ENCODE measurements at regions not wholly inside any gene's neighbourhood (a gene's known extent, or its start where the extent isn't known, plus 50 kb on each side); places are given as distances from the start of the nearest gene placed in this dataset.

DNA sequence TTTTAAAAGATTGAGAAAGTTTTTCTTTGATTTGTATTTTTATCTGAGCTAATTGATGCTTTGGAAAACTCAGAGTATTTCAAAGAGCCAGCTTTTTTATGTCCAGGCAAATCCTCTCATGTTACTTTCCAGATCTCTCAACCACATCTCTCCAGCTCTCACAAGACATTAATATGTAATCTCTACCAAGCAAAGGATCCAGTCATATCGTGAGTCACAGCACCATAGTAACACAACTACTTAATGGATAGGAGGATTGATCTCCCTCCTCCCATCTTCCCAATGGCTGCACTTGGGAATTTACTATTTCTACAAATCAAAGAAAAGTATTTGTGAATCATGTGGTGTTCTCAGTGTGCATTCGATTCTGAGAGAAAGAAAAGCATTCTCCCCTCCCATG, 63.3 kb downstream of the POU4F1 start:
- TF ChIP-seq, protein P1, sequence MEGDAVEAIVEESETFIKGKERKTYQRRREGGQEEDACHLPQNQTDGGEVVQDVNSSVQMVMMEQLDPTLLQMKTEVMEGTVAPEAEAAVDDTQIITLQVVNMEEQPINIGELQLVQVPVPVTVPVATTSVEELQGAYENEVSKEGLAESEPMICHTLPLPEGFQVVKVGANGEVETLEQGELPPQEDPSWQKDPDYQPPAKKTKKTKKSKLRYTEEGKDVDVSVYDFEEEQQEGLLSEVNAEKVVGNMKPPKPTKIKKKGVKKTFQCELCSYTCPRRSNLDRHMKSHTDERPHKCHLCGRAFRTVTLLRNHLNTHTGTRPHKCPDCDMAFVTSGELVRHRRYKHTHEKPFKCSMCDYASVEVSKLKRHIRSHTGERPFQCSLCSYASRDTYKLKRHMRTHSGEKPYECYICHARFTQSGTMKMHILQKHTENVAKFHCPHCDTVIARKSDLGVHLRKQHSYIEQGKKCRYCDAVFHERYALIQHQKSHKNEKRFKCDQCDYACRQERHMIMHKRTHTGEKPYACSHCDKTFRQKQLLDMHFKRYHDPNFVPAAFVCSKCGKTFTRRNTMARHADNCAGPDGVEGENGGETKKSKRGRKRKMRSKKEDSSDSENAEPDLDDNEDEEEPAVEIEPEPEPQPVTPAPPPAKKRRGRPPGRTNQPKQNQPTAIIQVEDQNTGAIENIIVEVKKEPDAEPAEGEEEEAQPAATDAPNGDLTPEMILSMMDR (conservative IDR thresholded peaks at IDR 0.05; ENCODE audit: low read depth, low read length), result no peak
- no peak for TF ChIP-seq EZH2 (IDR thresholded peaks at IDR 0.05; ENCODE audit: low read length, unreplicated experiment)
- no peak for TF ChIP-seq EZH2phosphoT487 (IDR thresholded peaks at IDR 0.05; ENCODE audit: borderline replicate concordance, low read length)
